IMR-90 (cell line): ENCODE measurements at regions not wholly inside any gene's neighbourhood (a gene's known extent, or its start where the extent isn't known, plus 50 kb on each side); places are given as distances from the start of the nearest gene placed in this dataset.

ENCODE experiments used
- ATAC-seq: fragments of 200-7000 bp; cut with Tn5 transposase; 2 replicates; pipeline ENCODE4 v1.9.1; 2020; ENCODE audit warnings: low read depth, mild to moderate bottlenecking, moderate library complexity
- BruUV-seq: library from RNA; stranded (reverse); fragments of 400-500 nt; replicated peaks from 2 replicates; lab custom pipeline; 2021; lab: Mats Ljungman, UMichigan
- CTCF ChIA-PET: fragments of 300-600 bp; formaldehyde crosslinking; extraction: SDS; loops from one replicate; lab custom pipeline; 2021; ENCODE audit warnings: antibody characterized with exemption; lab: Yijun Ruan, JAX
- POLR2A ChIA-PET: fragments of 300-600 bp; sonication (Branson Sonifier 250); formaldehyde crosslinking; loops from one replicate; lab custom pipeline; 2022; ENCODE audit warnings: antibody characterized with exemption; ENCODE audit not compliant: unreplicated experiment; lab: Charles Lee
- DNase-seq: peaks from one replicate; pipeline ENCODE4 v3.0.0; 2013
- H2AFZ ChIP-seq: replicated peaks from 2 replicates; pipeline ENCODE3; 2013; ENCODE audit warnings: low read length, mild to moderate bottlenecking; ENCODE audit not compliant: poor library complexity
- H2AK5ac ChIP-seq: 2 replicates; pipeline ENCODE4 v1.6.1; 2013; ENCODE audit warnings: low read depth, low read length, inconsistent platforms
- H2AK9ac ChIP-seq: replicated peaks from 2 replicates; pipeline ENCODE3; 2013; ENCODE audit warnings: mild to moderate bottlenecking, low read depth, low read length, moderate library complexity; ENCODE audit not compliant: poor library complexity
- H2BK120ac ChIP-seq: 2 replicates; pipeline ENCODE4 v1.6.1; 2013; ENCODE audit warnings: low read depth, low read length, inconsistent platforms
- H2BK15ac ChIP-seq: 3 replicates; pipeline ENCODE4 v1.6.1; 2013; ENCODE audit warnings: low read depth, low read length, inconsistent platforms
- H2BK20ac ChIP-seq: 2 replicates; pipeline ENCODE4 v1.6.1; 2013; ENCODE audit warnings: low read depth, mild to moderate bottlenecking, inconsistent platforms, low read length, moderate library complexity
- H2BK5ac ChIP-seq: 2 replicates; pipeline ENCODE4 v1.6.1; 2013; ENCODE audit warnings: mild to moderate bottlenecking, low read depth, low read length, inconsistent platforms; ENCODE audit not compliant: poor library complexity, severe bottlenecking
- H3K14ac ChIP-seq: replicated peaks from 2 replicates; pipeline ENCODE4 v1.6.1; 2013; ENCODE audit warnings: low read depth, low read length, inconsistent platforms
- H3K18ac ChIP-seq: 2 replicates; pipeline ENCODE4 v1.6.1; 2013; ENCODE audit warnings: low read depth, low read length, control low read depth
- H3K23ac ChIP-seq: 2 replicates; pipeline ENCODE4 v1.6.1; 2013; ENCODE audit warnings: low read depth, low read length, inconsistent platforms
- H3K27ac ChIP-seq: 2 replicates; pipeline ENCODE4 v1.5.1; 2013; ENCODE audit warnings: mild to moderate bottlenecking, control low read depth, low read length; ENCODE audit not compliant: insufficient read depth
- H3K27me3 ChIP-seq: 2 replicates; pipeline ENCODE4 v1.6.1; 2013; ENCODE audit warnings: low read length; ENCODE audit not compliant: control insufficient read depth, insufficient read depth
- H3K36me3 ChIP-seq: 2 replicates; pipeline ENCODE4 v1.6.1; 2013; ENCODE audit warnings: low read length, mixed read lengths; ENCODE audit not compliant: control insufficient read depth, insufficient read depth
- H3K4ac ChIP-seq: 2 replicates; pipeline ENCODE4 v1.6.1; 2013; ENCODE audit warnings: low read depth, low read length, inconsistent platforms
- H3K4me1 ChIP-seq: 2 replicates; pipeline ENCODE4 v1.6.1; 2013; ENCODE audit warnings: low read length, mixed read lengths; ENCODE audit not compliant: control insufficient read depth, insufficient read depth
- H3K4me2 ChIP-seq: 2 replicates; pipeline ENCODE4 v1.6.1; 2013; ENCODE audit warnings: low read depth, mild to moderate bottlenecking, control low read depth, low read length, moderate library complexity
- H3K4me3 ChIP-seq: 2 replicates; pipeline ENCODE4 v1.5.1; 2013; ENCODE audit warnings: low read depth, mild to moderate bottlenecking, control low read depth, low read length, moderate library complexity; ENCODE audit not compliant: insufficient read depth
- H3K56ac ChIP-seq: 2 replicates; pipeline ENCODE4 v1.6.1; 2013; ENCODE audit warnings: low read length, inconsistent platforms; ENCODE audit not compliant: insufficient read depth; ENCODE audit errors: extremely low read depth
- H3K79me1 ChIP-seq, 2 experiments: 2 replicates each; pipeline ENCODE4 v1.6.1; 2013; ENCODE audit warnings: low read length in 2 of 2, inconsistent platforms in 1 of 2, low read depth in 1 of 2
- H3K9ac ChIP-seq: 2 replicates; pipeline ENCODE4 v1.6.1; 2013; ENCODE audit warnings: low read depth, low read length, control low read depth
- H3K9me1 ChIP-seq: 2 replicates; pipeline ENCODE4 v1.6.1; 2013; ENCODE audit warnings: low read length, inconsistent platforms; ENCODE audit not compliant: insufficient read depth
- H3K9me3 ChIP-seq: 2 replicates; pipeline ENCODE4 v1.6.1; 2013; ENCODE audit warnings: low read length; ENCODE audit not compliant: control insufficient read depth, insufficient read depth
- H4K20me1 ChIP-seq: 2 replicates; pipeline ENCODE4 v1.6.1; 2013; ENCODE audit warnings: low read length, inconsistent platforms; ENCODE audit not compliant: insufficient read depth
- H4K5ac ChIP-seq: 2 replicates; pipeline ENCODE4 v1.6.1; 2013; ENCODE audit warnings: mild to moderate bottlenecking, low read depth, low read length, control low read depth
- H4K8ac ChIP-seq, 2 experiments: 2 replicates each; pipeline ENCODE4 v1.6.1; 2013; ENCODE audit warnings: low read depth in 2 of 2, low read length in 2 of 2, control low read depth in 1 of 2, inconsistent platforms in 1 of 2
- H4K91ac ChIP-seq: 2 replicates; pipeline ENCODE4 v1.6.1; 2013; ENCODE audit warnings: low read depth, low read length, inconsistent platforms; ENCODE audit not compliant: insufficient read depth
- BHLHE40 ChIP-seq: fragments of 150-350 bp; IDR thresholded peaks from 2 replicates; pipeline ENCODE4 v1.6.1; 2016; ENCODE audit warnings: mild to moderate bottlenecking, low read depth, low read length
- CEBPB ChIP-seq: IDR thresholded peaks from 2 replicates; pipeline ENCODE4 v1.6.1; 2012; ENCODE audit warnings: low read depth, low read length, improper control_type of control experiment
- CHD1 ChIP-seq: IDR thresholded peaks from 2 replicates; pipeline ENCODE4 v1.6.1; 2012; ENCODE audit warnings: low read depth, low read length, improper control_type of control experiment
- CTCF ChIP-seq: conservative IDR thresholded peaks from 2 replicates; pipeline ENCODE4 v1.5.1; 2012; ENCODE audit warnings: mild to moderate bottlenecking, low read depth, low read length, improper control_type of control experiment
- ELK1 ChIP-seq: fragments of 150-350 bp; IDR thresholded peaks from 2 replicates; pipeline ENCODE4 v1.6.1; 2016; ENCODE audit warnings: low read depth, mild to moderate bottlenecking, low read length, moderate library complexity, borderline replicate concordance
- FOS ChIP-seq: fragments of 150-350 bp; IDR thresholded peaks from 2 replicates; pipeline ENCODE4 v1.6.1; 2016; ENCODE audit warnings: low read depth, low read length
- MAFK ChIP-seq: IDR thresholded peaks from 2 replicates; pipeline ENCODE4 v1.6.1; 2012; ENCODE audit warnings: low read depth, low read length, improper control_type of control experiment
- MAZ ChIP-seq: IDR thresholded peaks from 2 replicates; pipeline ENCODE4 v1.6.1; 2012; ENCODE audit warnings: low read depth, mild to moderate bottlenecking, low read length, improper control_type of control experiment, moderate library complexity, borderline replicate concordance
- MXI1 ChIP-seq: IDR thresholded peaks from 2 replicates; pipeline ENCODE4 v1.6.1; 2012; ENCODE audit warnings: low read depth, mild to moderate bottlenecking, low read length, moderate library complexity, borderline replicate concordance
- NFE2L2 ChIP-seq: fragments of 150-350 bp; IDR thresholded peaks from 2 replicates; pipeline ENCODE4 v1.6.1; 2016; ENCODE audit warnings: low read depth, mild to moderate bottlenecking, low read length
- POLR2A ChIP-seq: IDR thresholded peaks from 2 replicates; pipeline ENCODE4 v1.6.1; 2012; ENCODE audit warnings: mild to moderate bottlenecking, low read depth, low read length
- RAD21 ChIP-seq: IDR thresholded peaks from 2 replicates; pipeline ENCODE4 v1.6.1; 2012; ENCODE audit warnings: low read length, improper control_type of control experiment
- RCOR1 ChIP-seq: IDR thresholded peaks from 2 replicates; pipeline ENCODE4 v1.6.1; 2012; ENCODE audit warnings: mild to moderate bottlenecking, low read length, improper control_type of control experiment; ENCODE audit not compliant: insufficient replicate concordance
- RFX5 ChIP-seq: IDR thresholded peaks from 2 replicates; pipeline ENCODE4 v1.8.0; 2012; ENCODE audit warnings: low read depth, mild to moderate bottlenecking, low read length, moderate library complexity
- SMC3 ChIP-seq: fragments of 150-350 bp; IDR thresholded peaks from 2 replicates; pipeline ENCODE4 v1.6.1; 2016; ENCODE audit warnings: low read depth, mild to moderate bottlenecking, antibody characterized with exemption, low read length, moderate library complexity
- USF2 ChIP-seq: fragments of 150-350 bp; IDR thresholded peaks from 2 replicates; pipeline ENCODE4 v1.6.1; 2017; ENCODE audit warnings: mild to moderate bottlenecking, antibody characterized with exemption, low read length, low read depth
- dilution Hi-C: fragments of 300-500 bp; cut with HindIII; formaldehyde crosslinking; loops from one replicate; pipeline ENCODE4 v1.14.3; 2018; ENCODE audit warnings: low sequenced_read_pairs; ENCODE audit not compliant: unreplicated experiment
- in situ Hi-C: fragments of 300-500 bp; cut with MboI; formaldehyde crosslinking; loops from 3 replicates; pipeline ENCODE4 v1.14.3; 2019; ENCODE audit warnings: low sequenced_read_pairs, inconsistent platforms, mixed read lengths
- intact Hi-C: fragments of 100-400 bp; cut with micrococcal nuclease; formaldehyde crosslinking; loops from 2 replicates; pipeline ENCODE4 v1.10.0; 2022

GRCh38 chr2:144738749-144739148, 218.8 kb upstream of the ZEB2 start:
- ChIA-PET CTCF (no interaction called here), POLR2A (no interaction called here)
- Histone ChIP-seq H3K9me3 (peaks cover 4% of the 10 kb centered on the region), H2AFZ (no peak overlapping the region), H3K27me3 (no peaks in the 10 kb centered on the region), H3K9ac (no peak overlapping the region), H2BK15ac (no peak overlapping the region), H2AK9ac (no peak overlapping the region), H2AK5ac (no peak overlapping the region), H2BK120ac (no peak overlapping the region), H3K18ac (no peak overlapping the region), H3K36me3 (no peaks in the 10 kb centered on the region), H3K27ac (no peak overlapping the region), H4K91ac (no peak overlapping the region), H3K4me3 (no peak overlapping the region), H3K23ac (no peak overlapping the region), H3K56ac (no peak overlapping the region), H2BK20ac (no peak overlapping the region), H3K9me1 (no peaks in the 10 kb centered on the region), H4K8ac (no peak overlapping the region), H3K14ac (no peak overlapping the region), H3K4ac (no peak overlapping the region), H3K4me1 (no peaks in the 10 kb centered on the region), H4K5ac (no peak overlapping the region), H2BK5ac (no peak overlapping the region), H3K4me2 (no peak overlapping the region), H3K79me1 (no peaks in the 10 kb centered on the region), H4K20me1 (no peaks in the 10 kb centered on the region)
- no TSS peak for BruUV-seq
- ATAC-seq (no peak), DNase-seq (no peak)
- in situ Hi-C loops (no loop called here), dilution Hi-C loops (no loop called here), intact Hi-C loops (no loop called here)
- no peak for TF ChIP-seq FOS
- TF ChIP-seq CHD1 = no peak
- no peak for TF ChIP-seq USF2
- TF ChIP-seq MAZ = no peak
- no peak for TF ChIP-seq CEBPB
- no peak for TF ChIP-seq BHLHE40
- TF ChIP-seq CTCF = no peak
- no peak for TF ChIP-seq POLR2A
- no peak for TF ChIP-seq SMC3
- no peak for TF ChIP-seq MAFK
- TF ChIP-seq MXI1 = no peak
- no peak for TF ChIP-seq NFE2L2
- no peak for TF ChIP-seq ELK1
- TF ChIP-seq RAD21 = no peak
- TF ChIP-seq RCOR1 = no peak
- TF ChIP-seq RFX5 = no peak
